H1 (cell line): ENCODE measurements at regions not wholly inside any gene's neighbourhood (a gene's known extent, or its start where the extent isn't known, plus 50 kb on each side); places are given as distances from the start of the nearest gene placed in this dataset.

Source experiments
- CBX8 ChIP-seq: fragments of 300-800, 300-1000 bp; sonication (generic); IDR thresholded peaks from 2 replicates; pipeline ENCODE4 v1.7.1; 2016; ENCODE audit warnings: low read depth, low read length, borderline replicate concordance
- TF ChIP-seq, protein P1 (sequence below): IDR thresholded peaks from 2 replicates; pipeline ENCODE4 v1.6.1; 2012; ENCODE audit warnings: low read length, inconsistent platforms

DNA sequence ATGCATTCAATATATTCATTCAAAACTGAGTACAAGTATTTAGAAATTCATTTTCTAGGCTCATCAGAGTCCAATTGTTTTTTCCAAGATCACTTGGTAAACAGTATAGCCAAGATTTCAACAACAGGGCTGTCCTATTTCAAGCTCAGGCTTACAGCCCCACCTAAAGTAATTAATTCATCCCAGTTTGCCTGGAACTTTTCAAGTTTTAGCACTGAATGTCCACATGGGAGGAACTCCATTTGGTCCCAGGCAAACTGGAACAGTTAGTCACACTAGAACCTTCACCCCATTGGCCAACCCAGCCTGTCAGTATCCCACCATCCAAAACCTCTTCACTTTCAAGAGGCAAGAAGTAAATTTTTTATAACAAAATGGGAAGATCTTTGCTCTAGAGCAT lies 210.9 kb downstream of the DPY19L2 start (continued):
- TF ChIP-seq, protein P1, sequence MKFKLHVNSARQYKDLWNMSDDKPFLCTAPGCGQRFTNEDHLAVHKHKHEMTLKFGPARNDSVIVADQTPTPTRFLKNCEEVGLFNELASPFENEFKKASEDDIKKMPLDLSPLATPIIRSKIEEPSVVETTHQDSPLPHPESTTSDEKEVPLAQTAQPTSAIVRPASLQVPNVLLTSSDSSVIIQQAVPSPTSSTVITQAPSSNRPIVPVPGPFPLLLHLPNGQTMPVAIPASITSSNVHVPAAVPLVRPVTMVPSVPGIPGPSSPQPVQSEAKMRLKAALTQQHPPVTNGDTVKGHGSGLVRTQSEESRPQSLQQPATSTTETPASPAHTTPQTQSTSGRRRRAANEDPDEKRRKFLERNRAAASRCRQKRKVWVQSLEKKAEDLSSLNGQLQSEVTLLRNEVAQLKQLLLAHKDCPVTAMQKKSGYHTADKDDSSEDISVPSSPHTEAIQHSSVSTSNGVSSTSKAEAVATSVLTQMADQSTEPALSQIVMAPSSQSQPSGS = no peak
- TF ChIP-seq CBX8 = no peak
